ENCODE measurements at regions not wholly inside any gene's neighbourhood (a gene's known extent, or its start where the extent isn't known, plus 50 kb on each side); places are given as distances from the start of the nearest gene placed in this dataset.

- H3F3A ChIP-seq (ENCODE audit: insufficient read depth, low read length), result no peaks in the 10 kb centered on the region
- no peak overlapping the region for H3K9ac ChIP-seq (ENCODE audit: low read length)
- H3K9me3 ChIP-seq (replicated peaks; ENCODE audit: insufficient read depth, low read length), result no peaks in the 10 kb centered on the region
- H3K4me3 ChIP-seq (ENCODE audit: low read length), result no peak overlapping the region
- no peaks in the 10 kb centered on the region for H3K4me1 ChIP-seq (ENCODE audit: low read length)
- DNase-seq, result no peak
- no peaks in the 10 kb centered on the region for H3K27me3 ChIP-seq (replicated peaks; ENCODE audit: insufficient read depth, low read length)
- H3K4me2 ChIP-seq (ENCODE audit: low read depth, low read length), result no peak overlapping the region
- H3K9me2 ChIP-seq (replicated peaks; ENCODE audit: insufficient read depth, low read length), result no peaks in the 10 kb centered on the region
- H3K36me3 ChIP-seq (replicated peaks; ENCODE audit: insufficient read depth, low read length), result no peaks in the 10 kb centered on the region
- no peaks in the 10 kb centered on the region for H3K79me2 ChIP-seq (ENCODE audit: low read length)
- H2AFZ ChIP-seq (ENCODE audit: low read length), result no peak overlapping the region
- no peak for TF ChIP-seq EZH2phosphoT487 (IDR thresholded peaks at IDR 0.05; ENCODE audit: low read length)
- TF ChIP-seq EZH2 (optimal IDR thresholded peaks at IDR 0.05; ENCODE audit: low read depth, low read length), result no peak
- no peak overlapping the region for H3K27ac ChIP-seq (ENCODE audit: low read length)
- no peaks in the 10 kb centered on the region for H4K20me1 ChIP-seq (ENCODE audit: insufficient read depth, low read length)
Observed at GRCh38 chr11:24078018-24078417, 418.8 kb upstream of the LUZP2 start.

GRCh38 chr11:24082241-24082640 lies 414.6 kb upstream of the LUZP2 start:
- DNase-seq, result no peak
- Histone ChIP-seq H2AFZ (ENCODE audit: low read length) (no peak overlapping the region), H3K27me3 (replicated peaks; ENCODE audit: insufficient read depth, low read length) (no peaks in the 10 kb centered on the region), H3K9ac (ENCODE audit: low read length) (no peak overlapping the region), H3K36me3 (replicated peaks; ENCODE audit: insufficient read depth, low read length) (no peaks in the 10 kb centered on the region), H4K20me1 (ENCODE audit: insufficient read depth, low read length) (no peaks in the 10 kb centered on the region), H3K27ac (ENCODE audit: low read length) (no peak overlapping the region), H3K9me2 (replicated peaks; ENCODE audit: insufficient read depth, low read length) (no peaks in the 10 kb centered on the region), H3K9me3 (replicated peaks; ENCODE audit: insufficient read depth, low read length) (no peaks in the 10 kb centered on the region), H3K79me2 (ENCODE audit: low read length) (no peaks in the 10 kb centered on the region), H3K4me3 (ENCODE audit: low read length) (no peak overlapping the region), H3F3A (ENCODE audit: insufficient read depth, low read length) (no peaks in the 10 kb centered on the region), H3K4me1 (ENCODE audit: low read length) (no peaks in the 10 kb centered on the region), H3K4me2 (ENCODE audit: low read depth, low read length) (no peak overlapping the region)
- TF ChIP-seq EZH2phosphoT487 (IDR thresholded peaks at IDR 0.05; ENCODE audit: low read length), result no peak
- no peak for TF ChIP-seq CTCF (IDR thresholded peaks at IDR 0.05; ENCODE audit: low read length)
- TF ChIP-seq EZH2 (optimal IDR thresholded peaks at IDR 0.05; ENCODE audit: low read depth, low read length), result no peak

GRCh38 chr11:24082860-24083259 lies 414.0 kb upstream of the LUZP2 start:
- Histone ChIP-seq H3F3A (ENCODE audit: insufficient read depth, low read length) (no peaks in the 10 kb centered on the region), H3K27me3 (replicated peaks; ENCODE audit: insufficient read depth, low read length) (no peaks in the 10 kb centered on the region), H3K4me1 (ENCODE audit: low read length) (no peaks in the 10 kb centered on the region), H3K9me2 (replicated peaks; ENCODE audit: insufficient read depth, low read length) (no peaks in the 10 kb centered on the region), H3K9ac (ENCODE audit: low read length) (no peak overlapping the region), H3K79me2 (ENCODE audit: low read length) (no peaks in the 10 kb centered on the region), H2AFZ (ENCODE audit: low read length) (no peak overlapping the region), H3K9me3 (replicated peaks; ENCODE audit: insufficient read depth, low read length) (no peaks in the 10 kb centered on the region), H3K4me3 (ENCODE audit: low read length) (no peak overlapping the region), H3K4me2 (ENCODE audit: low read depth, low read length) (no peak overlapping the region), H3K27ac (ENCODE audit: low read length) (no peak overlapping the region), H3K36me3 (replicated peaks; ENCODE audit: insufficient read depth, low read length) (no peaks in the 10 kb centered on the region), H4K20me1 (ENCODE audit: insufficient read depth, low read length) (no peaks in the 10 kb centered on the region)
- no peak for DNase-seq
- TF ChIP-seq EZH2phosphoT487 (IDR thresholded peaks at IDR 0.05; ENCODE audit: low read length) (no peak), CTCF (IDR thresholded peaks at IDR 0.05; ENCODE audit: low read length) (no peak)

GRCh38 chr11:24084956-24085355 lies 411.9 kb upstream of the LUZP2 start:
- no peaks in the 10 kb centered on the region for H3K9me2 ChIP-seq (replicated peaks; ENCODE audit: insufficient read depth, low read length)
- H3K4me3 ChIP-seq (ENCODE audit: low read length), result no peak overlapping the region
- H3K9me3 ChIP-seq (replicated peaks; ENCODE audit: insufficient read depth, low read length), result no peaks in the 10 kb centered on the region
- TF ChIP-seq EZH2phosphoT487 (IDR thresholded peaks at IDR 0.05; ENCODE audit: low read length) (no peak), CTCF (IDR thresholded peaks at IDR 0.05; ENCODE audit: low read length) (no peak), EZH2 (optimal IDR thresholded peaks at IDR 0.05; ENCODE audit: low read depth, low read length) (no peak)
- no peak overlapping the region for H3K9ac ChIP-seq (ENCODE audit: low read length)
- no peaks in the 10 kb centered on the region for H3K79me2 ChIP-seq (ENCODE audit: low read length)
- no peak overlapping the region for H3K4me2 ChIP-seq (ENCODE audit: low read depth, low read length)
- DNase-seq, result no peak
- H3K27ac ChIP-seq (ENCODE audit: low read length), result no peak overlapping the region
- H3K27me3 ChIP-seq (replicated peaks; ENCODE audit: insufficient read depth, low read length), result no peaks in the 10 kb centered on the region
- H4K20me1 ChIP-seq (ENCODE audit: insufficient read depth, low read length), result no peaks in the 10 kb centered on the region
- H3F3A ChIP-seq (ENCODE audit: insufficient read depth, low read length), result no peaks in the 10 kb centered on the region
- H2AFZ ChIP-seq (ENCODE audit: low read length), result no peak overlapping the region
- H3K36me3 ChIP-seq (replicated peaks; ENCODE audit: insufficient read depth, low read length), result no peaks in the 10 kb centered on the region
- no peaks in the 10 kb centered on the region for H3K4me1 ChIP-seq (ENCODE audit: low read length)

Data from MM.1S (cell line).